GM12878 (cell line): ENCODE measurements at regions not wholly inside any gene's neighbourhood (a gene's known extent, or its start where the extent isn't known, plus 50 kb on each side); places are given as distances from the start of the nearest gene placed in this dataset.

Experiments used
- CBX5 ChIP-seq: sonication (generic); IDR thresholded peaks from 2 replicates; pipeline ENCODE4 v1.6.1; 2016; ENCODE audit warnings: low read depth, moderate library complexity, mild to moderate bottlenecking, inconsistent platforms
- CREB1 ChIP-seq: IDR thresholded peaks from 2 replicates; pipeline ENCODE4 v1.6.1; 2012; ENCODE audit warnings: low read depth, mild to moderate bottlenecking, inconsistent platforms
- E2F4 ChIP-seq: IDR thresholded peaks from 2 replicates; pipeline ENCODE4 v1.6.1; 2012; ENCODE audit warnings: low read depth, low read length, improper control_type of control experiment
- EED ChIP-seq: sonication (generic); IDR thresholded peaks from 2 replicates; pipeline ENCODE4 v1.6.1; 2016; ENCODE audit warnings: antibody characterized with exemption, low read depth
- EGR1 ChIP-seq, 2 experiments: IDR thresholded peaks; 1 replicate in 1 of 2; 2 replicates in 1 of 2; pipeline ENCODE4 v1.6.1; 2011 to 2012; ENCODE audit warnings: low read depth in 2 of 2, low read length in 2 of 2, borderline replicate concordance in 1 of 2, mild to moderate bottlenecking in 1 of 2, moderate library complexity in 1 of 2
- EP300 ChIP-seq, 2 experiments: fragments of 150-350 bp in 1 of 2; IDR thresholded peaks; 2 replicates each; pipeline ENCODE4 v1.6.1; 2011 to 2012; ENCODE audit warnings: low read depth in 2 of 2, low read length in 2 of 2, borderline replicate concordance in 1 of 2, improper control_type of control experiment in 1 of 2, inconsistent platforms in 1 of 2; ENCODE audit not compliant: control insufficient read depth in 1 of 2
- ESRRA ChIP-seq: IDR thresholded peaks from 2 replicates; pipeline ENCODE4 v1.6.1; 2012; ENCODE audit warnings: mild to moderate bottlenecking, low read length, improper control_type of control experiment
- EZH2 ChIP-seq: IDR thresholded peaks from 2 replicates; pipeline ENCODE4 v1.6.1; 2012; ENCODE audit warnings: low read depth, mild to moderate bottlenecking, control low read depth, inconsistent platforms, low read length, borderline replicate concordance; ENCODE audit not compliant: control insufficient read depth
- JUND ChIP-seq: IDR thresholded peaks from 2 replicates; pipeline ENCODE4 v1.6.1; 2012; ENCODE audit warnings: low read depth, mild to moderate bottlenecking, low read length, improper control_type of control experiment, moderate library complexity
- MEF2A ChIP-seq: IDR thresholded peaks from 2 replicates; pipeline ENCODE4 v1.6.1; 2011; ENCODE audit warnings: low read depth, mild to moderate bottlenecking, low read length, moderate library complexity; ENCODE audit not compliant: insufficient read depth
- MLLT1 ChIP-seq: fragments of 450-650 bp; IDR thresholded peaks from 2 replicates; pipeline ENCODE4 v1.6.1; 2016; ENCODE audit warnings: mild to moderate bottlenecking
- PAX5 ChIP-seq: IDR thresholded peaks from 2 replicates; pipeline ENCODE4 v1.6.1; 2011; ENCODE audit warnings: low read depth, low read length, borderline replicate concordance
- POLR2A ChIP-seq: IDR thresholded peaks from 2 replicates; pipeline ENCODE4 v1.6.1; 2011; ENCODE audit warnings: low read depth, mild to moderate bottlenecking, low read length
- POU2F2 ChIP-seq: IDR thresholded peaks from 3 replicates; pipeline ENCODE4 v1.6.1; 2011; ENCODE audit warnings: low read depth, mild to moderate bottlenecking, low read length, borderline replicate concordance
- RAD21 ChIP-seq: IDR thresholded peaks from 2 replicates; pipeline ENCODE4 v1.6.1; 2011; ENCODE audit warnings: mild to moderate bottlenecking, low read depth, low read length, moderate library complexity; ENCODE audit not compliant: insufficient read depth
- SIX5 ChIP-seq: IDR thresholded peaks from 2 replicates; pipeline ENCODE4 v1.6.1; 2011; ENCODE audit warnings: mild to moderate bottlenecking, low read depth, low read length, moderate library complexity; ENCODE audit not compliant: severe bottlenecking
- SREBF2 ChIP-seq: IDR thresholded peaks from 2 replicates; pipeline ENCODE4 v1.6.1; 2012; ENCODE audit warnings: mild to moderate bottlenecking, low read length
- SRF ChIP-seq, 2 experiments: IDR thresholded peaks; 2 replicates each; pipeline ENCODE4 v1.6.1; 2011; ENCODE audit warnings: low read depth in 2 of 2, low read length in 2 of 2, mild to moderate bottlenecking in 1 of 2, moderate library complexity in 1 of 2
- SUPT20H ChIP-seq: IDR thresholded peaks from 2 replicates; pipeline ENCODE4 v1.6.1; 2011; ENCODE audit warnings: low read depth, mild to moderate bottlenecking, low read length, moderate library complexity, borderline replicate concordance; ENCODE audit not compliant: control insufficient read depth
- TAF1 ChIP-seq: IDR thresholded peaks from 2 replicates; pipeline ENCODE4 v1.6.1; 2011; ENCODE audit warnings: mild to moderate bottlenecking, low read depth, low read length, borderline replicate concordance
- YBX1 ChIP-seq: fragments of 450-650 bp; IDR thresholded peaks from 2 replicates; pipeline ENCODE4 v1.6.1; 2016; ENCODE audit warnings: antibody characterized with exemption
- TF ChIP-seq, protein P1 (sequence below): IDR thresholded peaks from 2 replicates; pipeline ENCODE4 v1.6.1; 2012; ENCODE audit warnings: improper control_type of control experiment, low read depth, low read length; ENCODE audit not compliant: insufficient replicate concordance

GRCh38 chr2:101622210-101623030, 75.1 kb upstream of the MAP4K4 start (continued):
- TF ChIP-seq CBX5 (no peak), SIX5 (no peak), EGR1 (IDR thresholded peaks at IDR 0.05; ENCODE audit: borderline replicate concordance in 1 of 2, low read depth in 2 of 2, low read length in 2 of 2) (no peak), CREB1 (peak; percentile 40; the same call in 1 of the 2 replicates), ESRRA (peak; percentile 96), E2F4 (no peak), JUND (peak; percentile 78; the same call in 1 of the 2 replicates), SUPT20H (no peak), EZH2 (no peak), MLLT1 (no peak), YBX1 (no peak), SREBF2 (no peak), EED (peak; percentile 42; the same call in 1 of the 2 replicates), POLR2A (peak; percentile 51), SRF (IDR thresholded peaks at IDR 0.05; ENCODE audit: low read depth in 2 of 2, low read length in 2 of 2) (peak; percentile 20 to 84; a peak in 2 of 4 replicates), PAX5 (no peak), POU2F2 (no peak; the same call in 2 of the 3 replicates), EP300 (IDR thresholded peaks at IDR 0.05; ENCODE audit: borderline replicate concordance in 1 of 2, control insufficient read depth in 1 of 2, low read depth in 2 of 2, low read length in 2 of 2) (peak; percentile 53 to 66; a peak in 2 of 4 replicates), MEF2A (0 out of 2 replicates have a peak, but pooled peaks have one; percentile 42), RAD21 (no peak), TAF1 (0 out of 2 replicates have a peak, but pooled peaks have one; percentile 22)
- TF ChIP-seq, protein P1, sequence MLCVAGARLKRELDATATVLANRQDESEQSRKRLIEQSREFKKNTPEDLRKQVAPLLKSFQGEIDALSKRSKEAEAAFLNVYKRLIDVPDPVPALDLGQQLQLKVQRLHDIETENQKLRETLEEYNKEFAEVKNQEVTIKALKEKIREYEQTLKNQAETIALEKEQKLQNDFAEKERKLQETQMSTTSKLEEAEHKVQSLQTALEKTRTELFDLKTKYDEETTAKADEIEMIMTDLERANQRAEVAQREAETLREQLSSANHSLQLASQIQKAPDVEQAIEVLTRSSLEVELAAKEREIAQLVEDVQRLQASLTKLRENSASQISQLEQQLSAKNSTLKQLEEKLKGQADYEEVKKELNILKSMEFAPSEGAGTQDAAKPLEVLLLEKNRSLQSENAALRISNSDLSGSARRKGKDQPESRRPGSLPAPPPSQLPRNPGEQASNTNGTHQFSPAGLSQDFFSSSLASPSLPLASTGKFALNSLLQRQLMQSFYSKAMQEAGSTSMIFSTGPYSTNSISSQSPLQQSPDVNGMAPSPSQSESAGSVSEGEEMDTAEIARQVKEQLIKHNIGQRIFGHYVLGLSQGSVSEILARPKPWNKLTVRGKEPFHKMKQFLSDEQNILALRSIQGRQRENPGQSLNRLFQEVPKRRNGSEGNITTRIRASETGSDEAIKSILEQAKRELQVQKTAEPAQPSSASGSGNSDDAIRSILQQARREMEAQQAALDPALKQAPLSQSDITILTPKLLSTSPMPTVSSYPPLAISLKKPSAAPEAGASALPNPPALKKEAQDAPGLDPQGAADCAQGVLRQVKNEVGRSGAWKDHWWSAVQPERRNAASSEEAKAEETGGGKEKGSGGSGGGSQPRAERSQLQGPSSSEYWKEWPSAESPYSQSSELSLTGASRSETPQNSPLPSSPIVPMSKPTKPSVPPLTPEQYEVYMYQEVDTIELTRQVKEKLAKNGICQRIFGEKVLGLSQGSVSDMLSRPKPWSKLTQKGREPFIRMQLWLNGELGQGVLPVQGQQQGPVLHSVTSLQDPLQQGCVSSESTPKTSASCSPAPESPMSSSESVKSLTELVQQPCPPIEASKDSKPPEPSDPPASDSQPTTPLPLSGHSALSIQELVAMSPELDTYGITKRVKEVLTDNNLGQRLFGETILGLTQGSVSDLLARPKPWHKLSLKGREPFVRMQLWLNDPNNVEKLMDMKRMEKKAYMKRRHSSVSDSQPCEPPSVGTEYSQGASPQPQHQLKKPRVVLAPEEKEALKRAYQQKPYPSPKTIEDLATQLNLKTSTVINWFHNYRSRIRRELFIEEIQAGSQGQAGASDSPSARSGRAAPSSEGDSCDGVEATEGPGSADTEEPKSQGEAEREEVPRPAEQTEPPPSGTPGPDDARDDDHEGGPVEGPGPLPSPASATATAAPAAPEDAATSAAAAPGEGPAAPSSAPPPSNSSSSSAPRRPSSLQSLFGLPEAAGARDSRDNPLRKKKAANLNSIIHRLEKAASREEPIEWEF = no peak
